ENCODE measurements at regions not wholly inside any gene's neighbourhood (a gene's known extent, or its start where the extent isn't known, plus 50 kb on each side); places are given as distances from the start of the nearest gene placed in this dataset.

DNA sequence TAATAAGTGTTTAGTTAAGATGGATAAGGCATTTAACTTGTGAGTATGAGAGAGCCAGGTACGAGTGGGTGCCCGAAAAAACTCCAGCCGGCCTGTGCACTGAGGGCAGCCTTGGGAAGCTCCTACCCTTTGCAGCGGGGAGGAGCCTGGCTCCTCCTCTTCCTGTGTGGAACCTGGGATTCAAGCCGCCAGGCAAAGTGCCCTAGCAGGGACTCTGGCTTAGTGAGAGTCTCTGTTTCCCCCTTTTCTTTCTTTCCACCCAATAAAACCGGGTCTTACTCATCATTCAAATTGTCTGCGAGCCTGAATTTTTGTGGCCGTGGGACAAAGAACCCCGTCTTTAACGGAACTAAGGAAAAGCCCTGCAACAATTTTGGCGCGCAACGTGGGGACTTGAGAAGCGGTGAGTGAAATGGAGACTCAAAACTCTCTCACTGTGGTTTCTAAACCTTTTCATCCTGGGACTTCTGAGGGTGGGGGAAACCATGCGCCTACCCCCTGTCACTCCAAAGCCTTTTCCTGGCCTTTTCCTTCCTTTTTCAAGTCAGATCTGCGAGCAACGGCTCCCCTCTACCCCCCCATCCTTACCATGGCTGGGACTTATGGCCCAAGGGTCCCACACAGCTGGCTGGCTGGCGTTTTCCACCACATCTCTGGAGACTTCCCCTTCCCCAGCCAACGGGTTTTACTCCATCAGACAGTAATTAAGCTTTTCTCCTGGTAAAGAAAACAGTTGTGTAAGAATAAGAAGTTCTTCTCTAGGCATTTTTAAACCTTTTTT lies 535.7 kb upstream of the ACO1 start (continued):
- no peak for TF ChIP-seq ZNF546 (CRISPR knock-in tag; conservative IDR thresholded peaks at IDR 0.05)
- TF ChIP-seq WIZ (CRISPR knock-in tag; IDR thresholded peaks at IDR 0.05), result no peak
- no peak for TF ChIP-seq ZNF7 (CRISPR knock-in tag; IDR thresholded peaks at IDR 0.05)
- TF ChIP-seq, protein P1, sequence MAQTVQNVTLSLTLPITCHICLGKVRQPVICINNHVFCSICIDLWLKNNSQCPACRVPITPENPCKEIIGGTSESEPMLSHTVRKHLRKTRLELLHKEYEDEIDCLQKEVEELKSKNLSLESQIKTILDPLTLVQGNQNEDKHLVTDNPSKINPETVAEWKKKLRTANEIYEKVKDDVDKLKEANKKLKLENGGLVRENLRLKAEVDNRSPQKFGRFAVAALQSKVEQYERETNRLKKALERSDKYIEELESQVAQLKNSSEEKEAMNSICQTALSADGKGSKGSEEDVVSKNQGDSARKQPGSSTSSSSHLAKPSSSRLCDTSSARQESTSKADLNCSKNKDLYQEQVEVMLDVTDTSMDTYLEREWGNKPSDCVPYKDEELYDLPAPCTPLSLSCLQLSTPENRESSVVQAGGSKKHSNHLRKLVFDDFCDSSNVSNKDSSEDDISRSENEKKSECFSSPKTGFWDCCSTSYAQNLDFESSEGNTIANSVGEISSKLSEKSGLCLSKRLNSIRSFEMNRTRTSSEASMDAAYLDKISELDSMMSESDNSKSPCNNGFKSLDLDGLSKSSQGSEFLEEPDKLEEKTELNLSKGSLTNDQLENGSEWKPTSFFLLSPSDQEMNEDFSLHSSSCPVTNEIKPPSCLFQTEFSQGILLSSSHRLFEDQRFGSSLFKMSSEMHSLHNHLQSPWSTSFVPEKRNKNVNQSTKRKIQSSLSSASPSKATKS (CRISPR knock-in tag; IDR thresholded peaks at IDR 0.05), result no peak
- TF ChIP-seq SMAD9 (CRISPR knock-in tag; IDR thresholded peaks at IDR 0.05), result no peak
- TF ChIP-seq ZNF253 (CRISPR knock-in tag; IDR thresholded peaks at IDR 0.05; ENCODE audit: borderline replicate concordance), result no peak
- no peak for TF ChIP-seq ZNF33B (CRISPR knock-in tag; IDR thresholded peaks at IDR 0.05)
- TF ChIP-seq ATM (IDR thresholded peaks at IDR 0.05; ENCODE audit: borderline replicate concordance), result no peak
- TF ChIP-seq ZC3H13 (CRISPR knock-in tag; IDR thresholded peaks at IDR 0.05), result no peak
- TF ChIP-seq ZNF143 (CRISPR knock-in tag; IDR thresholded peaks at IDR 0.05), result peak; percentile 30; the same call in 1 of the 2 replicates
- TF ChIP-seq, protein P2, sequence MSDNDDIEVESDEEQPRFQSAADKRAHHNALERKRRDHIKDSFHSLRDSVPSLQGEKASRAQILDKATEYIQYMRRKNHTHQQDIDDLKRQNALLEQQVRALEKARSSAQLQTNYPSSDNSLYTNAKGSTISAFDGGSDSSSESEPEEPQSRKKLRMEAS (IDR thresholded peaks at IDR 0.05), result no peak; the same call in 1 of the 2 replicates
- no peak for TF ChIP-seq ZNF644 (CRISPR knock-in tag; IDR thresholded peaks at IDR 0.05; ENCODE audit: low read depth)
- TF ChIP-seq, protein P3, sequence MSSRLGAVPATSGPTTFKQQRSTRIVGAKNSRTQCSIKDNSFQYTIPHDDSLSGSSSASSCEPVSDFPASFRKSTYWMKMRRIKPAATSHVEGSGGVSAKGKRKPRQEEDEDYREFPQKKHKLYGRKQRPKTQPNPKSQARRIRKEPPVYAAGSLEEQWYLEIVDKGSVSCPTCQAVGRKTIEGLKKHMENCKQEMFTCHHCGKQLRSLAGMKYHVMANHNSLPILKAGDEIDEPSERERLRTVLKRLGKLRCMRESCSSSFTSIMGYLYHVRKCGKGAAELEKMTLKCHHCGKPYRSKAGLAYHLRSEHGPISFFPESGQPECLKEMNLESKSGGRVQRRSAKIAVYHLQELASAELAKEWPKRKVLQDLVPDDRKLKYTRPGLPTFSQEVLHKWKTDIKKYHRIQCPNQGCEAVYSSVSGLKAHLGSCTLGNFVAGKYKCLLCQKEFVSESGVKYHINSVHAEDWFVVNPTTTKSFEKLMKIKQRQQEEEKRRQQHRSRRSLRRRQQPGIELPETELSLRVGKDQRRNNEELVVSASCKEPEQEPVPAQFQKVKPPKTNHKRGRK (CRISPR knock-in tag; IDR thresholded peaks at IDR 0.05), result no peak
- TF ChIP-seq, protein P4, sequence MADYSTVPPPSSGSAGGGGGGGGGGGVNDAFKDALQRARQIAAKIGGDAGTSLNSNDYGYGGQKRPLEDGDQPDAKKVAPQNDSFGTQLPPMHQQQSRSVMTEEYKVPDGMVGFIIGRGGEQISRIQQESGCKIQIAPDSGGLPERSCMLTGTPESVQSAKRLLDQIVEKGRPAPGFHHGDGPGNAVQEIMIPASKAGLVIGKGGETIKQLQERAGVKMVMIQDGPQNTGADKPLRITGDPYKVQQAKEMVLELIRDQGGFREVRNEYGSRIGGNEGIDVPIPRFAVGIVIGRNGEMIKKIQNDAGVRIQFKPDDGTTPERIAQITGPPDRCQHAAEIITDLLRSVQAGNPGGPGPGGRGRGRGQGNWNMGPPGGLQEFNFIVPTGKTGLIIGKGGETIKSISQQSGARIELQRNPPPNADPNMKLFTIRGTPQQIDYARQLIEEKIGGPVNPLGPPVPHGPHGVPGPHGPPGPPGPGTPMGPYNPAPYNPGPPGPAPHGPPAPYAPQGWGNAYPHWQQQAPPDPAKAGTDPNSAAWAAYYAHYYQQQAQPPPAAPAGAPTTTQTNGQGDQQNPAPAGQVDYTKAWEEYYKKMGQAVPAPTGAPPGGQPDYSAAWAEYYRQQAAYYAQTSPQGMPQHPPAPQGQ (CRISPR knock-in tag; IDR thresholded peaks at IDR 0.05; ENCODE audit: borderline replicate concordance), result no peak
- TF ChIP-seq, protein P5, sequence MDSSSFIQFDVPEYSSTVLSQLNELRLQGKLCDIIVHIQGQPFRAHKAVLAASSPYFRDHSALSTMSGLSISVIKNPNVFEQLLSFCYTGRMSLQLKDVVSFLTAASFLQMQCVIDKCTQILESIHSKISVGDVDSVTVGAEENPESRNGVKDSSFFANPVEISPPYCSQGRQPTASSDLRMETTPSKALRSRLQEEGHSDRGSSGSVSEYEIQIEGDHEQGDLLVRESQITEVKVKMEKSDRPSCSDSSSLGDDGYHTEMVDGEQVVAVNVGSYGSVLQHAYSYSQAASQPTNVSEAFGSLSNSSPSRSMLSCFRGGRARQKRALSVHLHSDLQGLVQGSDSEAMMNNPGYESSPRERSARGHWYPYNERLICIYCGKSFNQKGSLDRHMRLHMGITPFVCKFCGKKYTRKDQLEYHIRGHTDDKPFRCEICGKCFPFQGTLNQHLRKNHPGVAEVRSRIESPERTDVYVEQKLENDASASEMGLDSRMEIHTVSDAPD (CRISPR knock-in tag; IDR thresholded peaks at IDR 0.05), result 0 out of 2 replicates have a peak, but pooled peaks have one; percentile 28
- no peak for TF ChIP-seq KLF6 (CRISPR knock-in tag; IDR thresholded peaks at IDR 0.05)
- 0 out of 2 replicates have a peak, but pooled peaks have one; percentile 28 for TF ChIP-seq ZNF501 (CRISPR knock-in tag; IDR thresholded peaks at IDR 0.05)
- no peak for TF ChIP-seq HHEX (CRISPR knock-in tag; IDR thresholded peaks at IDR 0.05)
- no peak for TF ChIP-seq RFX3 (CRISPR knock-in tag; IDR thresholded peaks at IDR 0.05)
- TF ChIP-seq ZNF337 (CRISPR knock-in tag; IDR thresholded peaks at IDR 0.05; ENCODE audit: borderline replicate concordance, low read depth), result no peak
- TF ChIP-seq MAFF (IDR thresholded peaks at IDR 0.05; ENCODE audit: low read depth, low read length), result no peak
- TF ChIP-seq, protein P6, sequence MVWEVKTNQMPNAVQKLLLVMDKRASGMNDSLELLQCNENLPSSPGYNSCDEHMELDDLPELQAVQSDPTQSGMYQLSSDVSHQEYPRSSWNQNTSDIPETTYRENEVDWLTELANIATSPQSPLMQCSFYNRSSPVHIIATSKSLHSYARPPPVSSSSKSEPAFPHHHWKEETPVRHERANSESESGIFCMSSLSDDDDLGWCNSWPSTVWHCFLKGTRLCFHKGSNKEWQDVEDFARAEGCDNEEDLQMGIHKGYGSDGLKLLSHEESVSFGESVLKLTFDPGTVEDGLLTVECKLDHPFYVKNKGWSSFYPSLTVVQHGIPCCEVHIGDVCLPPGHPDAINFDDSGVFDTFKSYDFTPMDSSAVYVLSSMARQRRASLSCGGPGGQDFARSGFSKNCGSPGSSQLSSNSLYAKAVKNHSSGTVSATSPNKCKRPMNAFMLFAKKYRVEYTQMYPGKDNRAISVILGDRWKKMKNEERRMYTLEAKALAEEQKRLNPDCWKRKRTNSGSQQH (CRISPR knock-in tag; IDR thresholded peaks at IDR 0.05; ENCODE audit: low read depth), result 0 out of 2 replicates have a peak, but pooled peaks have one; percentile 25
- no peak for TF ChIP-seq FOXO1 (CRISPR knock-in tag; IDR thresholded peaks at IDR 0.05)
